ENCODE measurements at regions not wholly inside any gene's neighbourhood (a gene's known extent, or its start where the extent isn't known, plus 50 kb on each side); places are given as distances from the start of the nearest gene placed in this dataset.
A peak's percentile ranks its signal among the peaks of the same experiment; 100 is the strongest.

DNA sequence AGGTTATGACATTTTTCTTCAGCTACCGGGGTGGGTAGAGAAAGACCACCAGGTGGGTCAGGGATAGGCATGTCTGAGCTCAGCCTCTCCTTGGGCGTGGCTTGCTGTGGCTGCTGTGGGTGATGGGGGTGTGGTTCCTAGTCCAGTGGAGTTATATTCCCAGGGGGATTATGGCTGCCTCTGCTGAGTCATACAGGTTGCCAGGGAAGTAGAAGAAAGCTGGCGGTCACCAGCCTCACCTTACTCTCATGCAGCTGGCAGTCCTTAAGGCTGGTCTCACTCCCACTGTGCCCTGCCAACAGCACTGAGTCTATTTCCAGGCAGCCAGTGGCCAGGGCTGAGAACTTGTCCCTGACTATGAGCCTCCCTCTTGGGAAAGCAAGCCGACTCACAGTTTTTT is 130.0 kb downstream of the SCP2D1 start:
- peak overlapping the region; percentile 59; the same call in 1 of the 2 replicates for H2AFZ ChIP-seq (ENCODE audit: low read length)
- 85% methylated on average over 4 of the region's 4 CpGs; no CpG with 5 or more reads in 1 of the 2 experiments for WGBS, 2 experiments (ENCODE audit: extremely low coverage in 1 of 2, insufficient coverage in 1 of 2, insufficient read length in 1 of 2, insufficient replicate concordance in 2 of 2, low coverage in 1 of 2, low lambda C conversion rate in 2 of 2, missing lambda C conversion rate in 1 of 2)
- CTCF ChIA-PET (ENCODE audit: partially characterized antibody), result interaction anchor here (0.7 to 2.2 kb wide), 4 partner anchors 20 to 160 kb away, joined by 3 to 6 read pairs (median 4); no protein-coding TSS in a partner anchor

More for the DNA sequence above, 130.0 kb downstream of the SCP2D1 start:
- H2BK15ac ChIP-seq (ENCODE audit: low read length), result no peak overlapping the region
- H2BK20ac ChIP-seq (ENCODE audit: low read length), result no peak overlapping the region
- TF ChIP-seq RNF2 (IDR thresholded peaks at IDR 0.05; ENCODE audit: borderline replicate concordance, low read depth, low read length, missing control alignments, poor library complexity, severe bottlenecking) (no peak), POU5F1 (IDR thresholded peaks at IDR 0.05; ENCODE audit: low read depth, low read length) (no peak), CTBP2 (IDR thresholded peaks at IDR 0.05; ENCODE audit: borderline replicate concordance, insufficient read depth, insufficient read length, low read length) (no peak), POLR2A (IDR thresholded peaks at IDR 0.05; ENCODE audit: control extremely low read depth in 1 of 2, low read depth in 2 of 2, low read length in 2 of 2) (no peak), POLR2AphosphoS5 (IDR thresholded peaks at IDR 0.05; ENCODE audit: low read depth, low read length) (no peak), HDAC6 (IDR thresholded peaks at IDR 0.05; ENCODE audit: low read depth, low read length) (no peak), RFX5 (IDR thresholded peaks at IDR 0.05; ENCODE audit: borderline replicate concordance, low read depth, low read length) (no peak), ASH2L (IDR thresholded peaks at IDR 0.05; ENCODE audit: low read length) (no peak)
- POLR2A ChIA-PET (ENCODE audit: partially characterized antibody), result no interaction called here
- H2BK12ac ChIP-seq (ENCODE audit: low read depth, low read length), result no peak overlapping the region
- no peak overlapping the region for H3K4me3 ChIP-seq (ENCODE audit: extremely low read depth in 1 of 4, insufficient read depth in 2 of 4, low read depth in 3 of 4, low read length in 4 of 4)
- no peak overlapping the region for H4K5ac ChIP-seq (ENCODE audit: insufficient read length, low read depth, low read length)
- no peak overlapping the region for H3K56ac ChIP-seq (replicated peaks; ENCODE audit: insufficient read length, low read depth, low read length)
- no peak for FAIRE-seq
- no peak overlapping the region for H3K4me2 ChIP-seq (ENCODE audit: insufficient read depth in 1 of 2, low read depth in 2 of 2, low read length in 2 of 2)
- H3K27me3 ChIP-seq (replicated peaks in 1 of 4; ENCODE audit: control insufficient read depth in 3 of 4, extremely low read depth in 1 of 4, insufficient read depth in 3 of 4, low read length in 3 of 4), result no peaks in the 10 kb centered on the region
- no peaks in the 10 kb centered on the region for H3K36me3 ChIP-seq (ENCODE audit: control insufficient read depth in 2 of 4, insufficient read depth in 4 of 4, low read length in 3 of 4)
- no peak overlapping the region for H2BK120ac ChIP-seq (replicated peaks; ENCODE audit: low read depth, low read length)
- no peak overlapping the region for H3K23ac ChIP-seq (ENCODE audit: insufficient read length)
- no peaks in the 10 kb centered on the region for H3K79me1 ChIP-seq (ENCODE audit: low read depth, low read length)
- no peaks in the 10 kb centered on the region for H4K20me1 ChIP-seq (replicated peaks in 1 of 2; ENCODE audit: control insufficient read depth in 1 of 2, insufficient read depth in 2 of 2, low read length in 2 of 2)
- no peaks in the 10 kb centered on the region for H3K79me2 ChIP-seq (ENCODE audit: control insufficient read depth in 1 of 2, insufficient read depth in 2 of 2, low read length in 2 of 2)
- no peak overlapping the region for H2BK5ac ChIP-seq (ENCODE audit: low read depth, low read length)
- no peak overlapping the region for H3K9ac ChIP-seq (replicated peaks in 1 of 4; ENCODE audit: extremely low read depth in 1 of 4, low read depth in 3 of 4, low read length in 3 of 4)
- no peak overlapping the region for H3K4ac ChIP-seq (replicated peaks; ENCODE audit: insufficient read length, low read depth, low read length)
- no peak overlapping the region for H3K14ac ChIP-seq (ENCODE audit: insufficient read length)
- H3K23me2 ChIP-seq (ENCODE audit: low read depth, low read length), result no peaks in the 10 kb centered on the region
- no peak overlapping the region for H2AK5ac ChIP-seq (ENCODE audit: low read depth, low read length)
- DNase-seq (ENCODE audit: low read depth in 1 of 2, low spot score in 2 of 2), result no peak
- H4K8ac ChIP-seq (ENCODE audit: extremely low read depth, insufficient read depth, low read length), result no peak overlapping the region
- H4K91ac ChIP-seq (replicated peaks; ENCODE audit: insufficient read length, low read length), result no peak overlapping the region
- no peaks in the 10 kb centered on the region for H3K4me1 ChIP-seq (replicated peaks in 1 of 4; ENCODE audit: control insufficient read depth in 3 of 4, insufficient read depth in 4 of 4, low read length in 3 of 4)
- no peak overlapping the region for H3K18ac ChIP-seq (ENCODE audit: extremely low read depth, low read length)
- no peak overlapping the region for H3K27ac ChIP-seq (ENCODE audit: low read depth, low read length)
- H3K9me3 ChIP-seq (ENCODE audit: insufficient read depth in 2 of 2, low read depth in 1 of 2, low read length in 1 of 2), result no peaks in the 10 kb centered on the region

Data from H1 (cell line).